ENCODE measurements at regions not wholly inside any gene's neighbourhood (a gene's known extent, or its start where the extent isn't known, plus 50 kb on each side); places are given as distances from the start of the nearest gene placed in this dataset.

DNA sequence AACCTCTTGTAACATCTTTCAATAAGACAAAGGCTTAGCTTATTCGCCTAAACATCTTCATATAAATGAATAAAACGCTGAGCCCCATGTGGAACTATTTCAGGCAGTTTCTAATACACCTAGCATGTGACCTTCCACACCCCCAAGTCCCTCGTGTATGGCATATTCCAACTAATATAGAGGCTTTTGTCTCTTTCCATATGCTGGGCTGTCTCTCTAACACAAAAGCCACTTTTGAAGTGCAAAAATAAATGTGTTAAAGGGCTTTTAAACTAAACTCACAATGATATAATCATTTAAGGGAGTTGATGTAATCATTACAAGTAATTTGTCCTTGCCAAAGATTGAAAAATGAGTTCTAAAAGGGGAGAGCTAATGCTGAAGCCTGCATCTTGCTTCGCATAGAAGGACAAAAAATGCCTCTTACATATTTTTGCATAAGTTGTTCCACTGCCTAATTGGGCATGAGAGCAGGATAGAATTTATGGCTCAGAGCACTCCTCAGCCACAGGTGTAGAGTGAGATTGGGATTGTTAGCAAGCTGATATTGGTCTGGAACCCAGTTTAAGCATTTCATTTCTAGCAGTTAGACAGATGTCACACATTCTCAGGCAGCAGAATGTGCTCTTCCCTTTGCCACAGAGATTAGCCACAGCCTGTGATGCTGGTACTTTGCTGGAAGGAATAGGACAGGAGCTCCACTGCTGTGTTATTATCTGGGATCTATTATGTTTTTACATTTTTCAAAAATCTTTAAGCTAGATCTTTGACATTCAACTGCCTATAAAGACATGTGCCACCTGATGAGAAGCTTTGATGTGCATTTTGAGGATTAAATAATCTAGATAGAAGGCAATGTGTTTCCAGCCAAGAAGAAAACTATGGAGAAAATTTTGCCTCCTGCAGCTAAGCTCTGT, 1044.4 kb downstream of the ADGRL2 start:
- no peak for DNase-seq

DNA sequence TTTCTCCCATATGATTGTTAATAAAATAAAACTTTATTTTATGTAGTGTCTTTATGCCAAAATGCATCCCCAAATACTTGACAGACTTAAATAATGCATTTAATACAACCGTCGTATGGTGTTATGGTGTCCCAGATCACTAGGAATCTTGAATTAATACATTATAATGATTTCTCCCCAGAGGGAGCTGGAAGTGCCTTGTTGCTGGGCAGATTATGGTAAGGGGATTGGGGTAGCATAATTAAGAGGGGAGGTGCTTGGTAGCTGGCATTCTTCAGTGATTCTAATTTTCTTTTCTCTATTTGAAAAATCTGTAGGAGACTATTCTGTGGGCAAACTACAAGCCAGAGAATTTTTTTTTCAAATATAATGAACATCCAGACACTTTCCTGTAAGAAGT, 1043.7 kb downstream of the ADGRL2 start:
- DNase-seq, result no peak

DNA sequence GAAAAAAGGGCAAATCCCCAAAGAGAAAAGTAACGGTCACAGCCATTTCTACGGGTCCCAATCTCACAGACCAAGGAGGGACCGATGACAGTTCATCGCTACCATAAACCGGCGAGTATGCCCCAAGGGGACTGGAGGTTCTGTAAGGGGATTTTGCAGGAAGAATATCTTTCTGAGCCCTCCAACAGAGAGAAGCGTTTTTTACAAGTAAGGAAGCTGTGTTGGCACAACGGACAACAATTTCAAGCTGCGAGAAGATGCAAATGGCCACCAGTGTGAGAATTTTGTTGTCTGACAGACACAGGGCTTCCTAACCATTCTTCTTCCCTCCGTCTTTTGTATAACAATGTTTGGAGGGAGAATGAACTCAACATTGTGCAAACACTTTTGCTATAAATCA, 1043.1 kb downstream of the ADGRL2 start:
- no peak for DNase-seq

DNA sequence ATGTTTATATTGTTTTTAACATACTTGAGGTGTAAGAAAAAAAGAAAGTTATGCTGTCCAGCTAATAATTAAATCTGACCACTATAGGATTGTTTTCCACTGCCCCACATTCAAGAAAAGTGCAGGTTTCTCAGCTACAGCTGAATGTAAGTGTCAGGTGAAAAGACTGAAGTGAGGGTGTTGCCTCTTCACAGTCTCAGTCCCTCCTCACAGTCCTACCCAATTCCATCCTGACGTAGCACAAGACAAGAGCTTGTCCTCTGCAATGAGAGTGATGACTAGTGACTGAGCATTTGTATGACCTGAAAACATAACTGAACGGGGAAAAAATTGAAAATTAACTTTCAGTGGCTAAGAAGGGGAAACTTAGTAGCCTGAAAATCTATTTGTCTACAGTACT, 1039.5 kb downstream of the ADGRL2 start:
- DNase-seq, result no peak

DNA sequence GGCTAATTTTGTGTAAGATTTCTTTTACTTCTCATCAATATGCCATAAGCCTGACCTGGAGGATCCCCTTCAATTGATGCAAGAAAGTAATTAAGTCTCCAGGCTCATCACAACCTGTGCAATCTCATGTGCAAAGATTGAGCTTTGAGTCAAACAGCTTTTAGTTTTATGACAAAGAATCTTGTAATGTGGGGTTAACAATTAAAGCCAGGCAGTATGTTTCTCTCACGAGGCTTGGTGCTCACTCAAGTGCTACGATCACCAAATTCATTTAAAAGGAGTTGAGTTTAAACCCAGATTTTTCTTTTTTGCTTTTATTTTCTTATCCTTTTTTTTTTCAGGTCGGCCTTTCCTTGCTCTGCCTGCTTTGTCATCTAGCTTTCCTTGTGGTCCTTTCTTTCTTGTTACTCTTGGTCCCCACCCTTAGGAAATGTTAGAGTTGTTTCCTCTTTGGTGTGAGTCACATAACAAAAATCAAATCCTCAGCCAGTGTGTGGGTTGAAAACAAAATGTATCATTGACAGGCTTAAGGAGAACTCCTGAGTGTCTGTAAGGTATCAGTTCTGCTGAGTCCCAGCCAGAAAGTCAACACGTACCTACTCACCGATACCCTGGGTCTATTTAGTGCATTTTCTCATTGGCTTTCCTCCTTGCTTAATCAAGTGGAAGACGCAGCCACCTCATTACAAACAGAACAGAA, 1037.2 kb downstream of the ADGRL2 start:
- no peak for DNase-seq

DNA sequence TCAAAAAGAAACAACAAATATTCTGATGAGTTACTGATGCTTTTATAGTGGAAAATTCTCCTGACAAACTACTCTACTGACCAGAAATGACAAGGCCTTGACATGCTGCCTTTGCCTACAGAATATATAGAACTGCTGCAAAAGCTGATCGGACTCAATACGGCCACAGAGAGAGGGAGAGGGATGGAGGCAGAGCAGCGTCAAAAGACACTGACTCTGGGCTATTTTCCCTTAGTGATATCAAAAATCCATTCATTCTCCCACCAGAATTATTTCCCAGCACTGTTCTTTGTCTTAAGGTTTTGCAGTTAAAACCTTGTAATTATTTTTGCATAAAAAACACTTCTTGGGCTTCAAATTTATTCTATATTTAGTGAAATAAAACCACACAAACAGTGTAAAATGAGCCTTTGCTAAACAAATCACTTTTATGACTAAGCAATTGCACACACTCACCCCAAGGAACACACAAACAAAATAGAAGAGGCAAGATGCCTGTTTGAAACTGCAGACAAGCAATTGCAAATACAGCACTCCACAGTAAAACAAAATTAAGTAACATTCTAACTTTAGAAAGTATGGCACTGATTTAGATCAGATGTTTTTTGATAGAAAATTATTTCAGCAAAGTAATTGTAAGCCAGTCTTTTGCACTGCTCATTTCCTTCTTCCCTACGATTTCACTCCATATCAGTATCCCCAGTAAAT, 1036.4 kb downstream of the ADGRL2 start:
- no peak for DNase-seq

DNA sequence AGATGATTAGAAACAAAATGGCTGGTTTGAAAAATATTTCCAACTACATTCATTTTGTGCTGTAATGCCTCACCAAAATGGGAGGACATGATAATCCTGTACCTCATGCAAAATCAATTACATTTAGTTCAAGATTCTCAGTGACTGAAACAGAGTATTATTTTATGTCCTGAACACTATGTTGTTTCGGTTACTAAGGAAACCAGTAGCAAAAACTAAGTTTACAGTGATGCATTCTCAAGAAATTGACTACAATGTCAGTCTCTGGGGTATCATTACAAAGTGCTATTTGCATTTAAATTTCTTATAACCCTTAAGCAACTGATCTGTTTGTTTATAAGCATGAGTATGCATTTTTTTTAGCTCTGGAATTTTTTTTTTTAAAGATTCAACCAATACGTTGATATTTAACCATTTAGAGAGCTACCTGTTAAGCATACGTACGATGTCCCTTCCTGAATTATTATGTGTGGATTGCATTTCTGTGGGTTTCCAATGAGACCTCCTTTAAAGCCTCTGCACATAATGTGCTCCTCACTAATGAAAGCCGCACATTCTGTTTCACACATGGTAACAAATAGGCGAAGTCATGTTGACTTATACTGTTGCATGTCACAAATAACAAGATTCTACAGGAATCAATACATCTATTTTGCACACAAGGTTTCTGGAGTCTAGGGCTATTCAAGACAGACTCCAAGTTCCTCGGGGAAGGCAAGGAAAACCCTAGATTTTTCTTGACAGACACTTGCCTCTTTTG, 1035.7 kb downstream of the ADGRL2 start:
- no peak for DNase-seq

DNA sequence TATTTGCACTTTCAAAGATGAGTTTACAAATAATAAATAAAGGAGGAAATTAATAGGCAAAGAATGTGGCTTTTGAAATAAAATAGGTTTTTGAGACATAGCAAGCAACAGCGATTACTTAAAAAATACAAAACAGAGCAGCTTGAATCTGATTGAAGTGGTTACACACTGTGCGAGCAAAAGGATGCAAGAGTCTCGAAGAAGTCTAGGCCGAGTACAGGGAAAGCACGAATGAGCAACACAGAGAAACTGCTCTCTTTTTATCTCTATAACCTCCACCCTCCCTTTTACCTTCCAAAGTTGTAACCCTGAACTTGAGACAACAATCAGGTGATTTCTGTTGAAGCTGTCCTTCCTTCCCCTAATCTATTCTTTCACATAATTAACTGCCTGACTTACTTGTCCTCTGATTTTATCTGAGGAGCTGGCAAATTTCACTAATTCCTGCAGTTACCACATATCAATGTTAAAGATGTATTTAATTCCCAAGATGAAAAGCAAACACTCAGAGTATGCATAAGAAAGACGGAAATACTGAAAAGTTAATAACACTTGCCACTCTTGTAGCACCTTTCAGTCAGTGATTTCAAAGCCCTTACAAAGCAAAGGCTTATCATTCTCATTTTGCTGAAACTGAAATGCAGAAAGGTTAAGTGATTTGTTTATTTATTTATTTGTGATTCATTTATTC, 1030.1 kb downstream of the ADGRL2 start:
- DNase-seq, result no peak

DNA sequence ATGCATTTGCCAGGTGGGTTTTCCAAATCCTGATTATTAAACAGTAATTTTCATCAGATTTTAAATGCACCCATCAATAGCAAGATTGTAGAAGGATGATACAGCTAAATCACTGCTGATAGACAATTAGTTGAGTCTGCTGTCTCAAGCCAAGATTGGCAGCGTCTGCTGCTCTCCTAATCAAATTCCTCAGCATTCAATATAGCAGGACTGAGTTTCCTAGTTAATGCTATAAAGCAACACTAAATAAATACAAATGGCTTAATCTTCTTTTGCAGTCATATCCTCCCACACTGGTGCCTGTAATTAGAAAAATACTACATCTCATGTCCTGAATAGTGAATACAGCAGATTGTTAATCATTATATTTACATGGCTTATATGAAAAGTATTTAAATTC, 1028.8 kb downstream of the ADGRL2 start:
- no peak for DNase-seq

DNA sequence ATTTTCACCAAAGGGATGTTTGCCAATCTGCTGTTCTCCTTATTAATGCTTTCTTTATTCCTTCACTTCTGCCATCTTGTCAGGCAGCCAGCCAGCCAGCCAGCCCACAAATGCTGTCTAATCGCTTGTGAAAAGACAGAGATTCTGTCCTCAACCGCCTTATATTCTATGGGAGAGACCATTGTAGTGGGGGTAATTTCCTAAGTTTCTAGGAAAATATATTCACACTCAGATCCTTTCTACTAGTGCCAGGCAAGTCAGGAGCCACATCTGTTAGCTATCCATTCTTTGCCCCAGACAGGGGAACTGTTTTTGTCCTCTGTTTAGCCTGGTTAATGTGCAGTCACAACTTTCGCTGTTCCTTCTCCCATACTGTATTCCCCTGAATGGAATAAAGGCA, 1023.1 kb downstream of the ADGRL2 start:
- no peak for DNase-seq

DNA sequence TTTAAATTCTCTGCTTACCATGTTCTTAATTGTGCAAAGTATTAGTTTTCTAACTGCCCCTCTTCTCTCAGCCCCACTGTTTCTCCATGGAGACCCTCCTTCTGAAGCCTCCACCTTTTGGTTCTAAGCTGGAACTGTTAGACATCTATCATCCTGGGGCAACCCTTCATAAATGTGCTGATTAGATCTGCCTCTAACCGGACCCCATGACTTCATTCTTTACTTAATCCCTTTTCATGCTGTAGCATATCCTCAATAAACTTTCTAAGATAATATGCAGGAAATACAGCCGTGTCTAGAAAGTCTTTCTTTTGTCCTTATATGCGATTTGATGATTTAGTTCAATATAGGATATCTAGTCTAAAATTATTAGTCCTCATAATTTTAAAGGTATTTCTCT, 1020.1 kb downstream of the ADGRL2 start:
- no peak for DNase-seq

DNA sequence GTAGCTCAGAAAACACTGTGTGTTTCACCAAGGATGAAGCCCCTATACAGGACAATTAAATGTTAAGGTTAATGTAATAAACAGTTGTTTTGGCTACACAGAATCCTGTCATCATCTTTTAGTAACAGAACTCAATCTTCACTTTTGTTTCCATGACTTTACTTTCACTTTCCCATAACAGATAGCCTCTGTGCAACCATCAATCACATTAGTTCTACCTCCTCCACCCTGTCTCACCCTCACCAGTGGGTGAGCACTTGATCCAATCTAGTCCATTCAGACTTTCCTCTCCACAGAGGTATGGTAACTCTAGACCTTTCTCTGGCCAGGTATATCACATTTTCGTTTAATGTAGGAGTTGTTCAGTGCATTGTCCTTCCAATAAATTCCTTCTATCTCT, 1018.5 kb downstream of the ADGRL2 start:
- no peak for DNase-seq

DNA sequence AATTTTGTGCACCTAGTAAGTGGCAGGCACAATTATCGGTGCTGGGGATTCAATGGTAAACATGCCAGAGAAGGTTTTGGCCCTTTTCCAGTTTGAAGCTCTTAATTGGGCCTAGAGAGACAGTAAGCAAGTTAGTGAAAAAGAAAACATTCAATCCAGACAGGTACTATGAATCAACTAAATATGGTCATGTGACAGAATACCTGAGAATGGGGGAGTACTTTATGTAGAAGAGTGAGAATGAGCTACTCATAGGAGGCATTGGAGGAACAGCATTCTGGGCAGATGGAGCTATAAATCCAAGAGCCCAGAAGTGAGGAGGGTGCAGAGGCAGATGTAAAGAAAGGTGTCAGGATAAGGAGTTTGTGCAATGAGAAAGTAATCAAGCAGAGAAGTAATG, 1017.9 kb downstream of the ADGRL2 start:
- no peak for DNase-seq

DNA sequence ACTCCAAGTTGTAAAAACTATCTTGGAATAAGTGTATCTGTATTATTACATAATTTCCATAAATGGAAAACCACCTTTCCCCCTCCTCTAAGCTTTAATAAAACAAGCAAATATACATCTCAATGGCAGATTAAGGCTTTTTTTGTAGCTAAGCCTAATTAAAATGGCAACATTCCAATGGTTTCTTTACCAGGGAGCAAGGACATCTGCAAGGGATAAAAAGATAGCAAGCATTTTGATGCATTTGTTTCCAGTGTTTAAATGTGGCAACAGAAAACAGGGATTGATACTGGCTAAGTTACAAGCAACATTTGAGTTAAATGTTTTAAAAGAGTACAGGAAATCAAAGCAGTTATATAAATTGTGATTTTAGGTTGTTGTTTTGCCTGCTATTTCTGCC, 1012.7 kb downstream of the ADGRL2 start:
- DNase-seq, result no peak

DNA sequence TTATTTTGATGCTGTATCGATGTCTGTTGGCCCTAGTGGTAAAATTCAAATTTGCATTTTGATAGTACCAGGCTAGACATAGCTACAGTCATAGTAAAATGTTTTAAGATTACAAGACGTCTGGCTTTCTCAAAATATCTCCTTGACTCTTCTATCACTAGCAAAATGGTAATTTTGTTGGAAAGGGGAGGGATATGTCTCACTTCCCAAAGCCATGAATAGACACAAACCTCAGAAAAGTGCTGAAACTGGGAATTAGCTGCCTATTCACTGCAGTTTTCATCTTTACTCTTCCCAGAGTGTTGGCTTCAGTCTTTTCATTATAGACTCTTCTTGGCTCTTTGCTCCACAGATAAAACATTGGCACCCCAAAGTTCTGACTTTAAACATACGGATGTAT, 1009.9 kb downstream of the ADGRL2 start:
- no peak for DNase-seq

DNA sequence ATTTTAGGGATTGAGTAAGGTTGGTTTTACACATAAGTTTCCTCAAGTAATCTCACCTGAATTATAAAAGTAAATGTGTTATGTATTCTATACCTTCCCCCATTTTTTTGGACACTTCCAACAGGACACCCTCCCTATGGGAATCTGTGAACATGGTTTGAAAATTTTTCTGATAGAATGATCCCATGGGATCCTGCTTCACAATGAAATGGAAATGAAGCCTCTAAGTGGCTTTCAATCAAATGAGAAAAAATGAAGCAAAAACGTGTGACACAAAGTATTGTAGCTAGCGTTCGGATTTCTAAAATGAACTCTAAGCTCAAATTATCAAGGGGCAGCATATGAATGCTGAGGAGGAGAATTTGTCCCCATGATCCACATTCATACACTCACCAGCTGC, 1006.8 kb downstream of the ADGRL2 start:
- no peak for DNase-seq

DNA sequence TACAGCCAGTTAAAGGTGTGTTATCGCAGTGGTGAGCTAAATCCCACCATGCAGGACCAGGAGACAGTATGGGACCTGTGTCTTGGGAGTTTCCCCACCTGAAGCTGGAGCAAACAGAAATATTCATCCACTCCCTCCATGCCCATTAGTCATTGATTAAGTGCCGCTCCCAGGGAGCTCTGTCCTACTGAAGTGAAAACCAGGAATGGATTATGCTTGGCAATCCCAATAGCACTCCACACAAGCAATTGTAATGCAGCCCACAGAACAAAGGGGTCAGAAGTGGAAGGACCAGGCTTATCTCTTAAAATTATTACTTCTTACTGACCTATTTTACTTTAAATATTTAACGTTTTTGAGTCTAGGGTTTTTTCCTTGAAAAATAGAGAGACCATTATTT, 1005.4 kb downstream of the ADGRL2 start:
- no peak for DNase-seq

DNA sequence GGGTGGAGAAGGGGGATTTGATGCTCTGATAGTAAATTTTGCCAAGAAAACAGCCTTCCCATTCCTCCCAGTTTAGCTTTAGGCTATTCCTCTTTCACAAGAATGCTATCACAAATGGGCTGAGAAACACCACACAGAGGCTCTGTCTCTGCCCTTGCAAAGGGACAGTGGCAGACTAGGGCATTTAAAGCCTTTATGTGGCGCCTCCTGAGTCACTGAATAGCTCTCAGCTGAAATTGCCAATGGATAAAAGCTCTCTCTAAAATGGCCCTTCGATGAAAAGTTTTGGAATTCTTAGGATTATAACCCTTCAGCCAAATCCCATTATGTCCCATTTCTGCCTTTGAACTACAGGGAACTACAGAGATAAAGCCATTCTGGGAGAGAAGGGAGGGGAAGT, 1000.4 kb downstream of the ADGRL2 start:
- DNase-seq, result no peak

DNA sequence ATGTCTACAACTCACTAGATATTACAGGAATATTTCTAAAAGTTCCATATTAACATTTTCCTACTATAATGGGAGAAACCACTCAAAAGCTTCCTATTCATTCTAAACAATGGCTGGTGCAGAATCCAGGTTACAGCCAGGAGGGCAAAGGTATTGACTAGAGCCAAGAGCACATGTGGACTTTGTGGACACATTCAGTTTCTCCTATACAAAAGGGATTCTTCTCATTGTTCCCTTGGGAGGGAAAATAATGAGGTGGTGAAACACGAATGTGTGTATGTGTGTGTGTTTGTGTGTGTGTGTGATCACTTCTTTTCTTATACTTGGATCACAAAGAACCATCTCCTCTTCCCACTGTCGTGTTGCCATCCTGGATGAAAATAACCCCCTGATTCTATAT, 1000.0 kb downstream of the ADGRL2 start:
- DNase-seq, result no peak

DNA sequence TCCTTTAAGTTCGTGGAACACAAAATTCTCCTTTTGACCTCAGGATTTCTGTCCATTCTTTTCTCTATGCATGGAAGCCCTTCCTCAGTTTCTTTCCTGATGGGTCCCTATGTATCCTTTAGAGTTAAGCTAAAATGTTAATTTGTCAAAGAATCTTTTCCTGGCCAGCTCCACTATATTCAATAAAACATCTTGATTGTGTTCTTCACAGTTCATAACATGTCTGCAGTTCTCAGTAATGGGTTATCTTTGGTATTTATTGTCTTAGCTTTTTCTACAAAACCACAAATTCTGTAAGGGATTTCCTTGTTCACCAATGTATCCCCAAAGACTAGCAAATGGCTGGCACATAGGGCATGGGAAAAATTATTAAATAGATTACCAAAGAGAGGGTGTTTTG, 998.5 kb downstream of the ADGRL2 start:
- DNase-seq, result no peak

DNA sequence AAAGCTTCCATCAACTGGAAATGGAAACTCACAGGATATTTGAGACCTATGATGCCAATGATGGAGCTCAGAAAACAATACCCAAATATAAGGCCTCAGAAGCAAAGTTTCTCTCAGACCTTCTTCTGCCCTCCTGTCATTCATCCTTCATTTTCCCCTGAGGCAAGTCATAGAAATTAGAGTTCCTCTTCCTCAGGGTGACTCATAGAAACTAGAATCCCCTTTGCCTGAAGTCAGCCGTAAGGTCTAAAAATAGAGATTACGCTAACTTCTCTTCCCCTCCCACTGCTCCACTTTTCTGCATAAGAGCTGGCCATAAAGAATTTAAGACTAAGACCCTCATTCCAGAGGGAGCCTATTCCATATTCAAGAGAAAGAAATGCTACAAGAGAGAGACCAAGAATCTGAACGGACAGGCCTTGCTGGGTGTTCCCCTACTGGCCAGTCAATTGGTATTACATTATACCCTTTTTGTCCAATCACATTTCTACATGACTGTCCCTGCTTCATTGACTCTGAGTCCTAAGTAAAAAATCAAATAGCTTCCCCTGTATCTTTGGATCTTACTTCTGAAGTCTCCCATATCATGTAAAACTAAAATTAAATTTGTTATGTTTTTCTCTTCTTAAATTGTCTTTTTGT, 994.9 kb downstream of the ADGRL2 start:
- no peak for DNase-seq

DNA sequence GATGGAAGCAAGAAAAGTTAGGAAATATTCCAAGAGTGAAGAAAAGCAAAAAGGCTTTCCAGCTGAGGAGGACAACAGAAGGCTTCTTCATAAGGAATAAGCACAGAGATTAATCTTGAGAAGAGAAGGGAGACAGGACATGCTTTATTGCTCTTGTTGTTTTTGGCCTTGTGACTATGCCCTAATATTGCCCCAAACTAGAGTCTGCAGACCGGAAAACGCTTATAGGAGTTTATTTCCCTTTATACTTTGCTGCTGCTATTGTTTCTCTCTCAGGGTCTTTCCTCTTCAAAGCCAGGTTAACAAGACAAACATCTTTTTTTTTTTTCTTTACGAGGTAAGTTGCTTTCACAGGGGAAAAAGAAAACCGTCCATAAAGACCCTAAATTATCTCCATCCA, 991.4 kb downstream of the ADGRL2 start:
- no peak for DNase-seq
